Astrocyte (in vitro differentiated cells and primary cell): ENCODE measurements at regions not wholly inside any gene's neighbourhood (a gene's known extent, or its start where the extent isn't known, plus 50 kb on each side); places are given as distances from the start of the nearest gene placed in this dataset.

ENCODE experiments used
- EZH2 ChIP-seq: IDR thresholded peaks from 2 replicates; pipeline ENCODE4 v1.6.1; 2012; ENCODE audit warnings: mild to moderate bottlenecking, low read length, inconsistent platforms; ENCODE audit not compliant: insufficient read depth
- TF ChIP-seq, protein P1 (sequence below): IDR thresholded peaks from 2 replicates; pipeline ENCODE4 v1.5.1; 2011; ENCODE audit warnings: low read depth, mild to moderate bottlenecking, inconsistent platforms, low read length, moderate library complexity; ENCODE audit not compliant: insufficient read depth

DNA sequence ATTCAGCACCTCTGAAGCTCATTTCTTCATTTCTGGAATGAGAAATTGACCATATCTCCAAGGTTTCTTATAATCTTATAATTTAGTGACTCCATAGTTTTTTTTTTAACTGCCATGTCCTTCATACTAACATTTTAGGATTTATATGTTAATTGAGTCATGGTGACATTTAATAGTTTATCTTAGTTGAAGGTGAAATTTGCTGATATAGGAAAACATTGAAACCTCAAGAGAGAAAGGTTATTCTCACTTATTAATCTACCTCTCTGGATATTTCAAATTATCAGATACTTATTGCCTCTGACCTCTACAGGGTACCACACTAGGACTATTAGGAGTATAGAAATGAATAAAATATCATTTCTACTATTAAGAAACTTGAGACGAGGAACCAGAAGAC is 499.0 kb downstream of the NUP35 start:
- no peak for TF ChIP-seq EZH2
- TF ChIP-seq, protein P1, sequence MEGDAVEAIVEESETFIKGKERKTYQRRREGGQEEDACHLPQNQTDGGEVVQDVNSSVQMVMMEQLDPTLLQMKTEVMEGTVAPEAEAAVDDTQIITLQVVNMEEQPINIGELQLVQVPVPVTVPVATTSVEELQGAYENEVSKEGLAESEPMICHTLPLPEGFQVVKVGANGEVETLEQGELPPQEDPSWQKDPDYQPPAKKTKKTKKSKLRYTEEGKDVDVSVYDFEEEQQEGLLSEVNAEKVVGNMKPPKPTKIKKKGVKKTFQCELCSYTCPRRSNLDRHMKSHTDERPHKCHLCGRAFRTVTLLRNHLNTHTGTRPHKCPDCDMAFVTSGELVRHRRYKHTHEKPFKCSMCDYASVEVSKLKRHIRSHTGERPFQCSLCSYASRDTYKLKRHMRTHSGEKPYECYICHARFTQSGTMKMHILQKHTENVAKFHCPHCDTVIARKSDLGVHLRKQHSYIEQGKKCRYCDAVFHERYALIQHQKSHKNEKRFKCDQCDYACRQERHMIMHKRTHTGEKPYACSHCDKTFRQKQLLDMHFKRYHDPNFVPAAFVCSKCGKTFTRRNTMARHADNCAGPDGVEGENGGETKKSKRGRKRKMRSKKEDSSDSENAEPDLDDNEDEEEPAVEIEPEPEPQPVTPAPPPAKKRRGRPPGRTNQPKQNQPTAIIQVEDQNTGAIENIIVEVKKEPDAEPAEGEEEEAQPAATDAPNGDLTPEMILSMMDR: no peak
